ENCODE measurements at regions not wholly inside any gene's neighbourhood (a gene's known extent, or its start where the extent isn't known, plus 50 kb on each side); places are given as distances from the start of the nearest gene placed in this dataset.
"Not testable (repeated sequence)": the region's sequence is repeated elsewhere in the genome, so short reads cannot be mapped to it uniquely, and the experiment has no call there.

DNA sequence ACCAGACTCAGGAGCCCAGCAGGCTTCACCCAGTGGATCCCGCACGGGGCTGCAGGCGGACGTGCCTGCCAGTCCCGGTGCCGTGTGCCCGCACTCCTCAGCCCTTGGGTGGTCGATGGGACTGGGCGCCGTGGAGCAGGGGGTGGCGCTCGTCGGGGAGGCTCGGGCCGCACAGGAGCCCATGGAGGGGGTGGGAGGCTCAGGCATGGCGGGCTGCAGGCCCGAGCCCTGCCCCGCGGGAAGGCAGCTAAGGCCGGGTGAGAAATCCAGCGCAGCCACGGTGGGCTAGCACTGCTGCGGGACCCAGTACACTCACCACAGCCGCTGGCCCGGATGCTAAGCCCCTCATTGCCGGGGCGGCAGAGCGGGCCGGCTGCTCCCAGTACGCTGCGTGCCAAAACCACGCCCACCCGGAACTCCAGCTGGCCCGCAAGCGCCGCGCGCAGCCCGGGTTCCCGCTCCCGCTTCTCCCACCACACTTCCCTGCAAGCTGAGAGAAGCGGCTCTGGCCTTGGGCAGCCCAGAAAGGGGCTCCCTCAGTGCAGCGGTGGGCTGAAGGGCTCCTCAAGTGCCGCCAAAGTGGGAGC, 977.0 kb upstream of the LRFN5 start:
- not testable (repeated sequence) for TF ChIP-seq EZH2 (IDR thresholded peaks at IDR 0.05); YY1 (IDR thresholded peaks at IDR 0.05; ENCODE audit: extremely low read depth, insufficient replicate concordance, low read depth, low read length); EZH2phosphoT487 (IDR thresholded peaks at IDR 0.05; ENCODE audit: borderline replicate concordance); CEBPB (IDR thresholded peaks at IDR 0.05; ENCODE audit: low read depth); ATF3 (IDR thresholded peaks at IDR 0.05); MAX (IDR thresholded peaks at IDR 0.05); POLR2A (IDR thresholded peaks at IDR 0.05; ENCODE audit: borderline replicate concordance, extremely low read depth, insufficient read depth, insufficient read length); JUND (IDR thresholded peaks at IDR 0.05); SIN3A (IDR thresholded peaks at IDR 0.05; ENCODE audit: low read depth); EGR1 (IDR thresholded peaks at IDR 0.05; ENCODE audit: low read depth)
- TF ChIP-seq, protein P1, sequence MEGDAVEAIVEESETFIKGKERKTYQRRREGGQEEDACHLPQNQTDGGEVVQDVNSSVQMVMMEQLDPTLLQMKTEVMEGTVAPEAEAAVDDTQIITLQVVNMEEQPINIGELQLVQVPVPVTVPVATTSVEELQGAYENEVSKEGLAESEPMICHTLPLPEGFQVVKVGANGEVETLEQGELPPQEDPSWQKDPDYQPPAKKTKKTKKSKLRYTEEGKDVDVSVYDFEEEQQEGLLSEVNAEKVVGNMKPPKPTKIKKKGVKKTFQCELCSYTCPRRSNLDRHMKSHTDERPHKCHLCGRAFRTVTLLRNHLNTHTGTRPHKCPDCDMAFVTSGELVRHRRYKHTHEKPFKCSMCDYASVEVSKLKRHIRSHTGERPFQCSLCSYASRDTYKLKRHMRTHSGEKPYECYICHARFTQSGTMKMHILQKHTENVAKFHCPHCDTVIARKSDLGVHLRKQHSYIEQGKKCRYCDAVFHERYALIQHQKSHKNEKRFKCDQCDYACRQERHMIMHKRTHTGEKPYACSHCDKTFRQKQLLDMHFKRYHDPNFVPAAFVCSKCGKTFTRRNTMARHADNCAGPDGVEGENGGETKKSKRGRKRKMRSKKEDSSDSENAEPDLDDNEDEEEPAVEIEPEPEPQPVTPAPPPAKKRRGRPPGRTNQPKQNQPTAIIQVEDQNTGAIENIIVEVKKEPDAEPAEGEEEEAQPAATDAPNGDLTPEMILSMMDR (IDR thresholded peaks at IDR 0.05 in 2 of 3, conservative IDR thresholded peaks at IDR 0.05 in 1 of 3; ENCODE audit: borderline replicate concordance in 1 of 3, insufficient read depth in 1 of 3, low read depth in 2 of 3, low read length in 2 of 3) = not testable (repeated sequence)
- TF ChIP-seq, protein P2, sequence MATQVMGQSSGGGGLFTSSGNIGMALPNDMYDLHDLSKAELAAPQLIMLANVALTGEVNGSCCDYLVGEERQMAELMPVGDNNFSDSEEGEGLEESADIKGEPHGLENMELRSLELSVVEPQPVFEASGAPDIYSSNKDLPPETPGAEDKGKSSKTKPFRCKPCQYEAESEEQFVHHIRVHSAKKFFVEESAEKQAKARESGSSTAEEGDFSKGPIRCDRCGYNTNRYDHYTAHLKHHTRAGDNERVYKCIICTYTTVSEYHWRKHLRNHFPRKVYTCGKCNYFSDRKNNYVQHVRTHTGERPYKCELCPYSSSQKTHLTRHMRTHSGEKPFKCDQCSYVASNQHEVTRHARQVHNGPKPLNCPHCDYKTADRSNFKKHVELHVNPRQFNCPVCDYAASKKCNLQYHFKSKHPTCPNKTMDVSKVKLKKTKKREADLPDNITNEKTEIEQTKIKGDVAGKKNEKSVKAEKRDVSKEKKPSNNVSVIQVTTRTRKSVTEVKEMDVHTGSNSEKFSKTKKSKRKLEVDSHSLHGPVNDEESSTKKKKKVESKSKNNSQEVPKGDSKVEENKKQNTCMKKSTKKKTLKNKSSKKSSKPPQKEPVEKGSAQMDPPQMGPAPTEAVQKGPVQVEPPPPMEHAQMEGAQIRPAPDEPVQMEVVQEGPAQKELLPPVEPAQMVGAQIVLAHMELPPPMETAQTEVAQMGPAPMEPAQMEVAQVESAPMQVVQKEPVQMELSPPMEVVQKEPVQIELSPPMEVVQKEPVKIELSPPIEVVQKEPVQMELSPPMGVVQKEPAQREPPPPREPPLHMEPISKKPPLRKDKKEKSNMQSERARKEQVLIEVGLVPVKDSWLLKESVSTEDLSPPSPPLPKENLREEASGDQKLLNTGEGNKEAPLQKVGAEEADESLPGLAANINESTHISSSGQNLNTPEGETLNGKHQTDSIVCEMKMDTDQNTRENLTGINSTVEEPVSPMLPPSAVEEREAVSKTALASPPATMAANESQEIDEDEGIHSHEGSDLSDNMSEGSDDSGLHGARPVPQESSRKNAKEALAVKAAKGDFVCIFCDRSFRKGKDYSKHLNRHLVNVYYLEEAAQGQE (IDR thresholded peaks at IDR 0.05; ENCODE audit: low read depth) = not testable (repeated sequence)
